ENCODE measurements at regions not wholly inside any gene's neighbourhood (a gene's known extent, or its start where the extent isn't known, plus 50 kb on each side); places are given as distances from the start of the nearest gene placed in this dataset.

DNA sequence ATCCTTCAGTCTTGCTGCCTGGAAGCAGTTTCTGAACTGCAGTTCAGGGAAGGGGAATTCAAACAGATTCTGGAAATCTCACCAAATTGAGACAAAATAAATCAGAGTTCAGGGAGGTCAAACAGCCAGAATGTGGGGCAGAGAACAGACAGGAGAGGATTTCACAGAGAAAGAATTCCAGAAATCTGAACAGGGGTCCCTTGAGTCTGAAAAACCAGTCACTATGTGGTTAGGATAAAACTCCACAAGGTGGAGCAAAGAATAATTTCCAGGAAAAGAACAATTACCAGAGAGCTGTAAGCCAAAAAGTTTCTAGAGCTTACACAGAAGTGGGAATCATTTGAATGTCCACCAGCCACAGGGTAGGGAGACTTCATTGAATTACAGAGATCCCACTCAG, 84.7 kb downstream of the URB2 start:
- no peaks in the 10 kb centered on the region for H3K27me3 ChIP-seq (ENCODE audit: insufficient read depth, low read length)
- no peak overlapping the region for H3K9ac ChIP-seq (ENCODE audit: low read depth, low read length)
- H3K4me3 ChIP-seq (ENCODE audit: low read length): no peak overlapping the region
- H3K4me1 ChIP-seq (ENCODE audit: insufficient read depth, low read length): peaks cover 12% of the 10 kb centered on the region
- no peak overlapping the region for H3K27ac ChIP-seq (ENCODE audit: low read depth, low read length)
- no peaks in the 10 kb centered on the region for H3K36me3 ChIP-seq (ENCODE audit: insufficient read depth, low read length)
- peaks cover 6% of the 10 kb centered on the region for H3K9me3 ChIP-seq (ENCODE audit: insufficient read depth, low read depth, low read length)

DNA sequence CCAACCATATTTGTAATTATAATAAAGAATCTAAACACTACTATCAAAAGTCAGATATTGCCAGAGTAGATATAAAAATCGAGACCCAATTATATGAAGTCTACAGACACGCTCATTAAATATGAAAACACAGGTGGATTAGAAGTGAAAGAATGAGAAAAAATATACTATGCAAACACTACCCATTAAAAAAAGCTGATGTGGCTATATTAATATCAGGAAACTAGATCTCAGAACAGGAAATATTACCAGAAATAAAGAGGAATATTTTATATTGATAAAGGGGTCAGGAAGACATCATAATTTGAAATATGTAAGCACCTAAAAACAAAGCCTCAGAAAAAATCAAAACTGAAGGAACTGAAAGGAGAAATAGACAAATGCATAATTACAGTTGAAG, 88.3 kb downstream of the URB2 start:
- no peak overlapping the region for H3K4me3 ChIP-seq (ENCODE audit: low read length)
- no peak overlapping the region for H3K9ac ChIP-seq (ENCODE audit: low read depth, low read length)
- no peaks in the 10 kb centered on the region for H3K27me3 ChIP-seq (ENCODE audit: insufficient read depth, low read length)
- no peak overlapping the region for H3K27ac ChIP-seq (ENCODE audit: low read depth, low read length)
- peaks cover 21% of the 10 kb centered on the region for H3K4me1 ChIP-seq (ENCODE audit: insufficient read depth, low read length)
- no peaks in the 10 kb centered on the region for H3K36me3 ChIP-seq (ENCODE audit: insufficient read depth, low read length)
- no peaks in the 10 kb centered on the region for H3K9me3 ChIP-seq (ENCODE audit: insufficient read depth, low read depth, low read length)
- no CpG with 5 or more reads among the region's 2 CpGs for WGBS

DNA sequence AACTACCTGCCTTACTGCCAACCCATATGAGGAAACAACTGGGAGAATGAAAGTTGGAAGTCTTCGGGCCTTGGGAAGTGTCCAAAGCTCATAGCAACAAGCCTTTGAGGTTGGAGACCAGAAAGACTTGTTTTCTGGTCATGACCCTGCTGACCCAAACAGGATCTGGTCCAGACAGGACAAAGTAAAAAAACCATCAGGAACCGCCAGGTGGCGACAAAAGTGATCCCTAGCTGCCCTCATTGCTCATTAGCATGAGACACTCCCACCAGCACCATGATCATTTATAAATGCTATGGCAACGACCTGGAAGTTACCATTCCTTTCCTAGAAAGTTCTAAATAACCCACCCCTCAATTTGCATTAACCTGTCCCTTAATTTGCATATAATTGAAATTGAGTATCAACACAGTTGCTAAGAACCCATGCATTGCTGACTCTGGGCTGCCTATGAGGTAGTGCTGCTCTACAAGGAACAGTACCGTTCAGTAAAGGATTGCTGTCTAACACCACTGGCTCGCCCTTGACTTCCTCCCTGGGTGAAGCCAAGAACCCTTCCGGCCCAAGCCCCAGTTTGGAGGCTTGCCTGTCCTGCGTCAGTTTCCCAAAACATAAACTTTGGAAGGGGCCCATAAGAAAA, 89.0 kb downstream of the URB2 start:
- WGBS: 91% methylated on average over 8 of the region's 8 CpGs
- Histone ChIP-seq H3K9ac (ENCODE audit: low read depth, low read length) (no peak overlapping the region), H3K9me3 (ENCODE audit: insufficient read depth, low read depth, low read length) (no peaks in the 10 kb centered on the region), H3K27ac (ENCODE audit: low read depth, low read length) (no peak overlapping the region), H3K4me3 (ENCODE audit: low read length) (no peak overlapping the region), H3K36me3 (ENCODE audit: insufficient read depth, low read length) (no peaks in the 10 kb centered on the region), H3K27me3 (ENCODE audit: insufficient read depth, low read length) (no peaks in the 10 kb centered on the region), H3K4me1 (ENCODE audit: insufficient read depth, low read length) (peaks cover 21% of the 10 kb centered on the region)

DNA sequence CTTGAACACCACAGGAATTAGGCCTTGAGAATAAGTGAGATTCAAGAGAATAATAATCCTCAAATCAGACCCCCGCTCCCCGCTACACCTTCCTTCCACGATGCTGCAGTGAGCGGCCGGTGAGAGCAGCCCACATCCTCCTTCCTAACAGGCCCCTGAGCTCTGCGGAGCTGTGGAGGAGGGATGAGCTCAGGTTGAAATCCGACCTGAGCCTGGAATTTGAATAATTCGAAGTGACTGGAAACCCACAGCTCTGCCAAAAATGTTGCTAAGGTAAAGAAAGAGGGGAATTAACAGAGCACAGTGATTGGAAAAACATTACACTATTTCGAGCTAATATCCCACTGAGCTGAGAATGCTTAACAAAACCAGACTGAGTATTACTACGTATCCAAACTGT, 90.0 kb downstream of the URB2 start:
- Histone ChIP-seq H3K9ac (ENCODE audit: low read depth, low read length) (no peak overlapping the region), H3K36me3 (ENCODE audit: insufficient read depth, low read length) (no peaks in the 10 kb centered on the region), H3K9me3 (ENCODE audit: insufficient read depth, low read depth, low read length) (no peaks in the 10 kb centered on the region), H3K27me3 (ENCODE audit: insufficient read depth, low read length) (no peaks in the 10 kb centered on the region), H3K27ac (ENCODE audit: low read depth, low read length) (peak overlapping the region; percentile 2; the same call in 1 of the 2 replicates), H3K4me1 (ENCODE audit: insufficient read depth, low read length) (peaks cover 16% of the 10 kb centered on the region), H3K4me3 (ENCODE audit: low read length) (no peak overlapping the region)
- 44% methylated on average over 7 of the region's 10 CpGs for WGBS

DNA sequence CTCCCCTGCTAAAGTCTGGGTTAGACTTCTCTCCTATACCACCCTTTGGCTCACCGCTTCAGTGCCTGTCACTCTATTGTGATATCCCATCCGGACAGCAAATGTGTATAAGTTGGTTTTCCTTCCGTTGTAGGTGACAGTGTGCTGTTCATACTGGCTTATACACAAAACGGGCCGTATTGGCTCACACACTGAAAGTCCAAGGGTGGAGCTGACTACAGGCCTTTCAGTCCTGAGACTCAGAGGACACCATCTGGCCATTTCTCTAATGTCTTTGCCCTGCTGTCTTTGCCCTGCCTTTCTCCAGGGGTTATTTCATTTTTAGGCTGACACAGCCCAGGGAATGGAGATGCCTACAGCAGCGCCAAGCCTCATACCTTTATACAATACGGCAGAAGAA, 90.7 kb downstream of the URB2 start:
- Histone ChIP-seq H3K36me3 (ENCODE audit: insufficient read depth, low read length) (no peaks in the 10 kb centered on the region), H3K4me3 (ENCODE audit: low read length) (no peak overlapping the region), H3K4me1 (ENCODE audit: insufficient read depth, low read length) (peaks cover 14% of the 10 kb centered on the region), H3K9ac (ENCODE audit: low read depth, low read length) (no peak overlapping the region), H3K9me3 (ENCODE audit: insufficient read depth, low read depth, low read length) (no peaks in the 10 kb centered on the region), H3K27me3 (ENCODE audit: insufficient read depth, low read length) (no peaks in the 10 kb centered on the region), H3K27ac (ENCODE audit: low read depth, low read length) (no peak overlapping the region; the same call in 1 of the 2 replicates)
- 91% methylated on average over 7 of the region's 7 CpGs for WGBS

DNA sequence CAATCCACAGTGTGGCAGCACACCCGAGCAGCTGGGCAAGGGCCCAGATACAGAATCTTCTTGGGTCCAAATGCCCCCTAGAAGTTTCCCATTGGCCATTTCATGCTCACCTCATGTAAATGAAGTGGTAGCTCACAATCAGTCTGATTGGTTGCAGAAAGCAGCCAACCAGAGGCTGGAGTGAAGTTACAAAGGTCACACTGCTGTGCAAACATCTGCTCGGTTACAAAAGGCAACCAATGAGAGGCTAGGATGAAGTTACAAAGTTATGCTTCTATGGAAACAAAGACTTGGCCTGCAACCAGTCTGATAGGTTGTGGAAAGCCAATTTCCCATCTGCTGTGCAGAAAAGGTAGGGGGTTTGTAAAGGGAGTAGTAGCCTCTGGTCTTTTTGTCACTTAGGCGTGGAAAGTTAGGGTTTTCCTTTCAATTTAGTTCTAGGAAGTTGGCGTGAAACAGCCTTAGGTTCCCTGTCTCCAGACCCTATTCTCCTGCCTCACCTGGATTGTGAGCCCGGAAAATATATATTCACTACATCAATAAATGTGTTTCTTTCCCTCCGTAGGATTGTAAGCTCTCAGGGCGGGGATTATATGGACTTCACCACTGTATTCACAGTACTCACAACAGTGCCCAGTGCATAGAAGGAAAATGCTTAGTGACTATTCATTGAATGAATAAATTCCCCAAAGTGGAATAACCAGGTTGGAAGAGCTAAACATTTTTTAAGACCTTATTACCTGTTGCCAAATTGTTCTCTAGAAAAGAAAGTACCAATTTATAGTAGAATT, 91.9 kb downstream of the URB2 start:
- no peaks in the 10 kb centered on the region for H3K36me3 ChIP-seq (ENCODE audit: insufficient read depth, low read length)
- 95% methylated on average over 7 of the region's 7 CpGs for WGBS
- no peak overlapping the region for H3K27ac ChIP-seq (ENCODE audit: low read depth, low read length)
- H3K9me3 ChIP-seq (ENCODE audit: insufficient read depth, low read depth, low read length): no peaks in the 10 kb centered on the region; the same call in 1 of the 2 replicates
- no peaks in the 10 kb centered on the region for H3K27me3 ChIP-seq (ENCODE audit: insufficient read depth, low read length)
- H3K9ac ChIP-seq (ENCODE audit: low read depth, low read length): no peak overlapping the region
- H3K4me3 ChIP-seq (ENCODE audit: low read length): no peak overlapping the region
- H3K4me1 ChIP-seq (ENCODE audit: insufficient read depth, low read length): peaks cover 14% of the 10 kb centered on the region

DNA sequence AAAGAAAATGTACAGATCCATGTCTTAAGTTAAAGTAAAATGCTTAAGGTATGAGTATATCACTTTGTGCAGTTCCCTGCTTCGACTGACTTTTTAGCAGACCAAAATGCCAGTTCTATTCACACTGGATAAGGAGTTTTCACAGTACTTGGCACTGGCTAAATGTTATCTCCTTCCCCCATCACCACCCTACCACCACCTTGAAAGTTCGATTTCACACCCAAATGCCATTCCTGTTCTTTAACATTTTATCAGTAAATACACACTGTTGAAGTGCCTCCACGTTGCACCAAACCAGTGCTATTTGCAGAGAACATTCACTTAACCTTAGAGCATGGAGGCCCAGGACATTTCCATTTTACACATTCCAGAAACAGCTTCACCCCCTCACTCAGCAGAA, 100.0 kb downstream of the URB2 start:
- H3K27ac ChIP-seq (ENCODE audit: low read depth, low read length): no peak overlapping the region
- H3K27me3 ChIP-seq (ENCODE audit: insufficient read depth, low read length): no peaks in the 10 kb centered on the region
- WGBS: 67% methylated on average over 3 of the region's 3 CpGs

DNA sequence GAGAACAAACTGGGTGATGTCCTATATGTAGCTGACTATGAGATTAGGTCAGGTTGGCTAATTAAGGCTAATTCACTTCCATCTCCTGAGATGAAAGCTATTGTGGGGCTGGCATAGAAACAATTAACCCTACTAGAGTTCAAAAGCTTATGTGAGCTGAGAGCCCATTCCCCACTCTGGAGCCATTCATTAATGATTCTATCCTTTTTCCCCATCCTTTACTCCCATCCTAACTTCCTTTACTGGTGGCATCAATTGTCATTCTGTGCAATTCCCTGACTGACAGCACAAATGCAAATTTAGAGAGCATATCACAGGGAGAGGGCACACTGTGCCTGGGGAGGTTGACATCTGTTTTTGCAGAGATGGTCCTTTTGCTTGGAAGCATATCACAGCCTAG, 103.9 kb downstream of the URB2 start:
- Histone ChIP-seq H3K27ac (ENCODE audit: low read depth, low read length) (no peak overlapping the region), H3K27me3 (ENCODE audit: insufficient read depth, low read length) (no peaks in the 10 kb centered on the region), H3K36me3 (ENCODE audit: insufficient read depth, low read length) (no peaks in the 10 kb centered on the region), H3K4me1 (ENCODE audit: insufficient read depth, low read length) (0 out of 2 replicates have a peak, but pooled peaks cover 4% of the 10 kb centered on the region), H3K4me3 (ENCODE audit: low read length) (no peak overlapping the region), H3K9me3 (ENCODE audit: insufficient read depth, low read depth, low read length) (no peaks in the 10 kb centered on the region), H3K9ac (ENCODE audit: low read depth, low read length) (no peak overlapping the region)

More for the DNA sequence above, 100.0 kb downstream of the URB2 start:
- Histone ChIP-seq H3K36me3 (ENCODE audit: insufficient read depth, low read length) (no peaks in the 10 kb centered on the region), H3K4me3 (ENCODE audit: low read length) (no peak overlapping the region), H3K9me3 (ENCODE audit: insufficient read depth, low read depth, low read length) (no peaks in the 10 kb centered on the region; the same call in 1 of the 2 replicates), H3K4me1 (ENCODE audit: insufficient read depth, low read length) (0 out of 2 replicates have a peak, but pooled peaks cover 4% of the 10 kb centered on the region), H3K9ac (ENCODE audit: low read depth, low read length) (no peak overlapping the region)

DNA sequence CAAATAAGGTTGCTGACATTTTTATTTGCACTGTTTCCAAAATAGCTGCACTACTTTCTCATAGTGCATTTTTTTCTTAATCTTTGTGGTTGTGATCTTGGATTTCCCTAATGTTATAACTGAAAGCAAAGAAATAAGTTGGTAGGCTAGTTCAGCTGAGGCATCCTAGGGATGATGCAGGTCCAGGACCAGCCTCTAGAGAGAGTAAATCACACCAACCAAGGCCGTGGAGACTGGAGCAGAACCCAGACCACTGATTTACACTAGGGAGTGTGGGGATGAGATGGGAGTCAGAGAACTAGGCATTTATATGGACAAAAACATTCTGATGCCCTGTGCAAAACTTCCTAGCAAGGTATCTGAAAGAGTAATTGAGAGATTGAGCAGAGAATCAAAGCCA, 104.5 kb downstream of the URB2 start:
- Histone ChIP-seq H3K27ac (ENCODE audit: low read depth, low read length) (no peak overlapping the region), H3K36me3 (ENCODE audit: insufficient read depth, low read length) (no peaks in the 10 kb centered on the region), H3K4me3 (ENCODE audit: low read length) (no peak overlapping the region), H3K4me1 (ENCODE audit: insufficient read depth, low read length) (0 out of 2 replicates have a peak, but pooled peaks cover 4% of the 10 kb centered on the region), H3K9me3 (ENCODE audit: insufficient read depth, low read depth, low read length) (no peaks in the 10 kb centered on the region), H3K9ac (ENCODE audit: low read depth, low read length) (no peak overlapping the region), H3K27me3 (ENCODE audit: insufficient read depth, low read length) (no peaks in the 10 kb centered on the region)
- WGBS: 76% methylated on average over 1 of the region's 1 CpG

DNA sequence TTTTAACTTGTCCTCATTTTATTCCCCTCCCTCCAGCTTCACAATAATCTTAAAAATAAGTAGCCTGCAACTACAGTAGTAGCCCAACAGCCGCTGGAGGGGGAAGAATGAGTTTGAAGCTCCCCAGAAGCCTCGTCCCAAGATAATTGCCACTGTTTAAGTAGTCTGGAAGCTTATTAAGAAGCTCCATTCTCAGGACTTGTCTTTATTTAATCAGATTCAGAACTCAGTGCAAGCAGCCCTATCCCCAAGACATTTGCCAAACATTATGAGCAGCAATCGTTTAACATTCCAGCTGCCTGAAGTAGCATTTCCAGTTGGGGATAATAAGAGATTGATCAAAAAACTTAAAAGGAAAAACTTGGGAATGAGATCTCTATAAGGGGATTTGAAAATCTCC, 106.0 kb downstream of the URB2 start:
- WGBS: 90% methylated on average over 3 of the region's 3 CpGs
- no peaks in the 10 kb centered on the region for H3K36me3 ChIP-seq (ENCODE audit: insufficient read depth, low read length)
- no peak overlapping the region for H3K9ac ChIP-seq (ENCODE audit: low read depth, low read length)

DNA sequence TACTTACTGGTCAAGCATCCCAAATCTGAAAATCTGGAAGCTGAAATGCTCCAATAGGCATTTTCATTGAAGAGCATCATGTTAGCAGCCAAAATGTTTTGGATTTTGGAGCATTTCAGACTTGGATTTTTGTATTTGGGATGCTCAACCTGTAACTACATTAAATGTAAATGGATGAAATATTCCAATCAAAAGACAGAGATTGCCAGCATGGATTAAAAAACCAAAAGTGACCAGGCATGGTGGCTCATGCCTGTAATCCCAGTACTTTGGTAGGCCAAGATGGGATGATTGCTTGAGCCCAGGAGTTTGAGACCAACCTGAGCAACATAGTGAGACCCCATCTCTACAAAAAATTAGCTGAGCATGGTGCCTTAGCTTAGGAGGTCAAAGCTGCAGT, 110.3 kb downstream of the URB2 start:
- Histone ChIP-seq H3K4me1 (ENCODE audit: insufficient read depth, low read length) (no peaks in the 10 kb centered on the region), H3K27ac (ENCODE audit: low read depth, low read length) (no peak overlapping the region), H3K9ac (ENCODE audit: low read depth, low read length) (no peak overlapping the region), H3K36me3 (ENCODE audit: insufficient read depth, low read length) (no peaks in the 10 kb centered on the region), H3K4me3 (ENCODE audit: low read length) (no peak overlapping the region), H3K27me3 (ENCODE audit: insufficient read depth, low read length) (no peaks in the 10 kb centered on the region), H3K9me3 (ENCODE audit: insufficient read depth, low read depth, low read length) (peaks cover 17% of the 10 kb centered on the region)

More for the DNA sequence above, 106.0 kb downstream of the URB2 start:
- Histone ChIP-seq H3K9me3 (ENCODE audit: insufficient read depth, low read depth, low read length) (peaks cover 11% of the 10 kb centered on the region), H3K4me3 (ENCODE audit: low read length) (no peak overlapping the region), H3K27me3 (ENCODE audit: insufficient read depth, low read length) (no peaks in the 10 kb centered on the region), H3K27ac (ENCODE audit: low read depth, low read length) (no peak overlapping the region), H3K4me1 (ENCODE audit: insufficient read depth, low read length) (no peaks in the 10 kb centered on the region)

Measured in HUES64 (cell line).